PC-3 (cell line): ENCODE measurements at regions not wholly inside any gene's neighbourhood (a gene's known extent, or its start where the extent isn't known, plus 50 kb on each side); places are given as distances from the start of the nearest gene placed in this dataset.
"Not testable (repeated sequence)": the region's sequence is repeated elsewhere in the genome, so short reads cannot be mapped to it uniquely, and the experiment has no call there.

Source experiments
- ATAC-seq: fragments of 200-7000 bp; cut with Tn5 transposase; 2 replicates; pipeline ENCODE4 v1.9.1; 2020; ENCODE audit warnings: mild to moderate bottlenecking, moderate library complexity
- BruUV-seq: library from RNA; stranded (reverse); fragments of 400-500 nt; replicated peaks from 2 replicates; lab custom pipeline; 2021; lab: Mats Ljungman, UMichigan
- CTCF ChIA-PET: fragments of 300-600 bp; sonication (Branson Sonifier 250); formaldehyde crosslinking; loops from one replicate; lab custom pipeline; 2022; ENCODE audit warnings: antibody characterized with exemption; lab: Charles Lee
- POLR2A ChIA-PET: fragments of 300-600 bp; sonication (Branson Sonifier 250); formaldehyde crosslinking; loops from one replicate; lab custom pipeline; 2022; ENCODE audit warnings: antibody characterized with exemption; ENCODE audit not compliant: unreplicated experiment; lab: Charles Lee
- DNase-seq: peaks from one replicate; pipeline ENCODE4 v3.0.0-alpha.2; 2015
- H2AFZ ChIP-seq: fragments of 300-600 bp; sonication (generic); 2 replicates; pipeline ENCODE4 v1.6.0; 2016; ENCODE audit warnings: antibody characterized with exemption, low read length
- H3F3A ChIP-seq: fragments of 300-600 bp; sonication (generic); one replicate; pipeline ENCODE4 v1.6.0; 2017; ENCODE audit warnings: antibody characterized with exemption, low read length, control low read depth, mild to moderate bottlenecking; ENCODE audit not compliant: unreplicated experiment
- H3K27ac ChIP-seq: fragments of 300-600 bp; sonication (generic); 2 replicates; pipeline ENCODE4 v1.5.1; 2016; ENCODE audit warnings: mild to moderate bottlenecking, low read length
- H3K27me3 ChIP-seq: fragments of 300-600 bp; sonication (generic); 2 replicates; pipeline ENCODE4 v1.6.1; 2016; ENCODE audit warnings: low read length, mixed read lengths
- H3K36me3 ChIP-seq: fragments of 300-600 bp; sonication (generic); 2 replicates; pipeline ENCODE4 v1.6.1; 2016; ENCODE audit warnings: low read depth, mixed run types, low read length, mixed read lengths
- H3K4me1 ChIP-seq: fragments of 300-600 bp; sonication (generic); 2 replicates; pipeline ENCODE4 v1.5.1; 2016; ENCODE audit warnings: low read length; ENCODE audit not compliant: insufficient read depth
- H3K4me2 ChIP-seq: fragments of 300-600 bp; sonication (generic); 2 replicates; pipeline ENCODE4 v1.6.0; 2016; ENCODE audit warnings: low read length
- H3K4me3 ChIP-seq: fragments of 300-600 bp; sonication (generic); 2 replicates; pipeline ENCODE4 v1.5.1; 2016; ENCODE audit warnings: mild to moderate bottlenecking, low read length, mixed read lengths
- H3K79me2 ChIP-seq: fragments of 300-600 bp; sonication (generic); 2 replicates; pipeline ENCODE4 v1.6.1; 2017; ENCODE audit warnings: low read length, mixed read lengths
- H3K9ac ChIP-seq: fragments of 300-600 bp; sonication (generic); 2 replicates; pipeline ENCODE4 v1.6.0; 2016; ENCODE audit warnings: mild to moderate bottlenecking, low read length
- H3K9me2 ChIP-seq: fragments of 300-600 bp; sonication (generic); replicated peaks from 2 replicates; pipeline ENCODE4 v1.6.1; 2016; ENCODE audit warnings: mixed run types, low read length, mixed read lengths
- H3K9me3 ChIP-seq: fragments of 300-600 bp; sonication (generic); 2 replicates; pipeline ENCODE4 v1.6.1; 2016; ENCODE audit warnings: low read length, mixed read lengths
- H4K20me1 ChIP-seq: fragments of 300-600 bp; sonication (generic); 2 replicates; pipeline ENCODE4 v1.6.1; 2016; ENCODE audit warnings: low read length, mixed read lengths
- EZH2 ChIP-seq: fragments of 300-600 bp; sonication (generic); IDR thresholded peaks from one replicate; pipeline ENCODE4 v1.6.1; 2017; ENCODE audit warnings: antibody characterized with exemption, mild to moderate bottlenecking, low read length; ENCODE audit not compliant: unreplicated experiment
- EZH2phosphoT487 ChIP-seq: fragments of 300-600 bp; sonication (generic); IDR thresholded peaks from 2 replicates; pipeline ENCODE4 v1.6.1; 2018; ENCODE audit warnings: mild to moderate bottlenecking, antibody characterized with exemption, low read length, borderline replicate concordance
- intact Hi-C: fragments of 100-400 bp; cut with micrococcal nuclease; formaldehyde crosslinking; loops from 2 replicates; pipeline ENCODE4 v1.9.0; 2023
- TF ChIP-seq, protein P1 (sequence below): fragments of 300-600 bp; sonication (generic); conservative IDR thresholded peaks from 2 replicates; pipeline ENCODE4 v1.5.1; 2017; ENCODE audit warnings: antibody characterized with exemption, low read depth, mild to moderate bottlenecking, low read length

DNA sequence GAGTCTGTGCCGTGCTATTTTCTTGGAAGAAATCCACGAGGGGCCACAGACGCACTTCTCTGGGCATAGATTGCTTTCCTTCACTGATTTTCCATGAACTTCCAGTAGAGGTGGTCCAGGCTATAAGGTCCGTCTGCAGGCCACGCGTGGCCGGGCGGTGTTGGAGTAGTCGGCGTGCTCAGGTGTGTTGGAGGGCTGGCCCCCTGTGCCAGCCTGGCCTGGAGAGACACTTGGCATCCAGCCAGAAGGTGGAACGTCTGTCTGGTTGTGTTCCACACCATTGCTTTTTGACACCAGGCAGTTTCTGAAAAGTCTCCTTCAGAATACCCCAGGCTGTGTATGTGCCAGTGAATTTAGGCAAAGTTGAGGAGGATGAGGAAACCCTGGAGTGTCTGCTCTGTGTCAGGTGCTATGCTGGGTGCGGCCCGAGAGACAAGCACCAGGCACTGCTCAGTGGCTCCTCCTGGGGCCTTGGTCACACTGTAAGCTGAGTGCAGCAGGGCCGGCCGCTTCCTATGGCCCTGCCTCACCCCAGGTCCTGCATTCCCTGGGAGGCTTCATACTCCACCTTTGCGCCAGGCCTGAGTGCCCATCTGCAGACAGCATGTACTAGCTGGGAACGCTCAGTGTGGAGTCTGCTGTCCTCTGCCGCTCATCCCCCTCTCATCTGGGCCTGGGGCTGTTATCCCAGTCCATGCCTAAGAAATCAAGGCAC, 52.1 kb upstream of the TAMM41 start:
- TF ChIP-seq EZH2phosphoT487 (no peak), EZH2 (no peak)
- TF ChIP-seq, protein P1, sequence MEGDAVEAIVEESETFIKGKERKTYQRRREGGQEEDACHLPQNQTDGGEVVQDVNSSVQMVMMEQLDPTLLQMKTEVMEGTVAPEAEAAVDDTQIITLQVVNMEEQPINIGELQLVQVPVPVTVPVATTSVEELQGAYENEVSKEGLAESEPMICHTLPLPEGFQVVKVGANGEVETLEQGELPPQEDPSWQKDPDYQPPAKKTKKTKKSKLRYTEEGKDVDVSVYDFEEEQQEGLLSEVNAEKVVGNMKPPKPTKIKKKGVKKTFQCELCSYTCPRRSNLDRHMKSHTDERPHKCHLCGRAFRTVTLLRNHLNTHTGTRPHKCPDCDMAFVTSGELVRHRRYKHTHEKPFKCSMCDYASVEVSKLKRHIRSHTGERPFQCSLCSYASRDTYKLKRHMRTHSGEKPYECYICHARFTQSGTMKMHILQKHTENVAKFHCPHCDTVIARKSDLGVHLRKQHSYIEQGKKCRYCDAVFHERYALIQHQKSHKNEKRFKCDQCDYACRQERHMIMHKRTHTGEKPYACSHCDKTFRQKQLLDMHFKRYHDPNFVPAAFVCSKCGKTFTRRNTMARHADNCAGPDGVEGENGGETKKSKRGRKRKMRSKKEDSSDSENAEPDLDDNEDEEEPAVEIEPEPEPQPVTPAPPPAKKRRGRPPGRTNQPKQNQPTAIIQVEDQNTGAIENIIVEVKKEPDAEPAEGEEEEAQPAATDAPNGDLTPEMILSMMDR = no peak
- Histone ChIP-seq H3F3A (no peaks in the 10 kb centered on the region), H3K4me2 (no peak overlapping the region), H3K36me3 (no peaks in the 10 kb centered on the region), H3K79me2 (no peaks in the 10 kb centered on the region), H3K9ac (no peak overlapping the region), H3K4me3 (no peak overlapping the region), H2AFZ (no peak overlapping the region), H3K27ac (no peak overlapping the region), H3K9me2 (no peaks in the 10 kb centered on the region), H4K20me1 (no peaks in the 10 kb centered on the region), H3K27me3 (peaks cover 50% of the 10 kb centered on the region), H3K9me3 (no peaks in the 10 kb centered on the region), H3K4me1 (no peaks in the 10 kb centered on the region)
- POLR2A ChIA-PET = no interaction called here
- BruUV-seq = no TSS peak
- DNase-seq (no peak), ATAC-seq (no peak)
- CTCF ChIA-PET = no interaction called here
- intact Hi-C loops = no loop called here

DNA sequence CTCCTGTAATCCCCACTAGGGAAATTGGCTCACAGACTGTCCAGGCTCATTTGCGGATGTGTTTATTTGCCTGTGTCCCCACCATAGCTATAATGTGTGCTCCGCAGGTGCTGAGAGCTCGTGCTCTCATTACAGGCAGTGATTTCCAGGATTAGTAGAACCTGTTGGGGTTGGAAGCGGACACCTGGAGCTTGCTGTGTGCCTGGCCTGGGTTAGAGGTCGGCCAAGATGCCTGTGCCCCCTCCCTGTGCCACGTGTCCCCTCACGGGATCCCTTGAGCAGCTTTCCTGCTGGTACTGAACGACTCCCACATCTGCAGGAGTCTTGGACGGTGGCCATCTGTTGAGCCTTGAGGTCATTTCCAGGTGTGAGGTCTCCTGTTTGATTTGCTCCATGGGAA, 52.7 kb upstream of the TAMM41 start:
- intact Hi-C loops, H3K4me3 ChIP-seq, H2AFZ ChIP-seq, H3K4me1 ChIP-seq, H3K79me2 ChIP-seq, DNase-seq, H3K4me2 ChIP-seq, H3K9me2 ChIP-seq, H4K20me1 ChIP-seq, H3K27ac ChIP-seq, H3K9me3 ChIP-seq, BruUV-seq, ATAC-seq, POLR2A ChIA-PET, H3K36me3 ChIP-seq, CTCF ChIA-PET, H3K9ac ChIP-seq, H3F3A ChIP-seq: not testable (repeated sequence)
- peaks cover 52% of the 10 kb centered on the region for H3K27me3 ChIP-seq

DNA sequence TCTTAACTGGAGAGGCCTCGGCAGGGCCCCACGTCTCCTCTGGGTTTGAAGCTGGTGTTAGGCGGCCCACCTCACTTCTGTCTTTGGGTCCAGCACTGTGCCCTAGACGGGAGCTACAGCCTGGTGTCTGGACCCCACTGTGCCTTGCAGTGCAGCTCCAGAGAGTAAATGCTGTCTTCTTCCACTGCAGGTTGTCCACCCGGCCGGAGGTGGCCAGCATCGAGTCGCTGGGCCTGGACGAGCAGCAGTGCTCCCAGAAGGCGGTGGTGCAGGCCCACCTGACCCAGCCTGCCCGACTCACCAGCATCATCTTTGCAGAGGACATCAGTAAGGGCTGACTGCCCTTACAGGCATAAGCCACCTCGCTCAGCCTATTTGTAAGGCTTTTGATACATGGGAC, 53.1 kb upstream of the TAMM41 start:
- CTCF ChIA-PET = no interaction called here
- intact Hi-C loops = no loop called here
- H2AFZ ChIP-seq = no peak overlapping the region
- H3K79me2 ChIP-seq = no peaks in the 10 kb centered on the region
- ATAC-seq (no peak), DNase-seq (no peak)
- H3K4me3 ChIP-seq = no peak overlapping the region
- H3K36me3 ChIP-seq = no peaks in the 10 kb centered on the region
- POLR2A ChIA-PET = no interaction called here
- BruUV-seq = no TSS peak
- H3K4me1 ChIP-seq = no peaks in the 10 kb centered on the region
- TF ChIP-seq EZH2phosphoT487 (no peak), EZH2 (no peak)
- TF ChIP-seq, protein P1 = no peak
- no peaks in the 10 kb centered on the region for H3K9me3 ChIP-seq
- H3K9me2 ChIP-seq = no peaks in the 10 kb centered on the region
- H3K27me3 ChIP-seq = peaks cover 54% of the 10 kb centered on the region
- no peak overlapping the region for H3K4me2 ChIP-seq
- no peaks in the 10 kb centered on the region for H3F3A ChIP-seq
- no peak overlapping the region for H3K27ac ChIP-seq
- H3K9ac ChIP-seq = no peak overlapping the region
- no peaks in the 10 kb centered on the region for H4K20me1 ChIP-seq
